22Rv1 (cell line): ENCODE measurements at regions not wholly inside any gene's neighbourhood (a gene's known extent, or its start where the extent isn't known, plus 50 kb on each side); places are given as distances from the start of the nearest gene placed in this dataset.
"Not testable (repeated sequence)": the region's sequence is repeated elsewhere in the genome, so short reads cannot be mapped to it uniquely, and the experiment has no call there.

Experiments
- H3K27ac ChIP-seq: fragments of 450-650 bp; 2 replicates; pipeline ENCODE4 v1.5.1; 2017
- ZFX ChIP-seq: fragments of 450-650 bp; IDR thresholded peaks from 2 replicates; pipeline ENCODE4 v1.6.1; 2017; ENCODE audit warnings: antibody characterized with exemption, borderline replicate concordance
- TF ChIP-seq, protein P1 (sequence below): fragments of 450-650 bp; IDR thresholded peaks from 2 replicates; pipeline ENCODE4 v1.5.1; 2017; ENCODE audit warnings: mild to moderate bottlenecking

DNA sequence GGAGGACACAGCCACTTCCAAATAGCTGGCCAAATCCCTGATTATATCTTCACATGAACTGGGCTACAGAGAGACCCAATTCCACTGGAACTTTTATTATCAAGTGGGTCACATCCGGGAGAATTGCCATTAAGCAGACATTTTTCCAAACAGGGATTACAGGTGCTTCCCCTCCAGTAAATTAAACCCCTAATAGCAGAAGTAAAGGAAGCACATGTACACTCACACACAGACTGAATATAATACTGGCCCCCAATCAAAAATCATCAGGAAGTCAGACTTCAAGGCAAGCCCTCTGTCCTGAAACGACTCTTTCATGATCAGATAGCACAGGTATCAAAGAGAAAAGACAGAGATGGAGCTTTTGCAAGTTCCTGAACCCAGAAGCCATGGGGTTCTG, 118.6 kb upstream of the PPP2R5A start:
- TF ChIP-seq, protein P1, sequence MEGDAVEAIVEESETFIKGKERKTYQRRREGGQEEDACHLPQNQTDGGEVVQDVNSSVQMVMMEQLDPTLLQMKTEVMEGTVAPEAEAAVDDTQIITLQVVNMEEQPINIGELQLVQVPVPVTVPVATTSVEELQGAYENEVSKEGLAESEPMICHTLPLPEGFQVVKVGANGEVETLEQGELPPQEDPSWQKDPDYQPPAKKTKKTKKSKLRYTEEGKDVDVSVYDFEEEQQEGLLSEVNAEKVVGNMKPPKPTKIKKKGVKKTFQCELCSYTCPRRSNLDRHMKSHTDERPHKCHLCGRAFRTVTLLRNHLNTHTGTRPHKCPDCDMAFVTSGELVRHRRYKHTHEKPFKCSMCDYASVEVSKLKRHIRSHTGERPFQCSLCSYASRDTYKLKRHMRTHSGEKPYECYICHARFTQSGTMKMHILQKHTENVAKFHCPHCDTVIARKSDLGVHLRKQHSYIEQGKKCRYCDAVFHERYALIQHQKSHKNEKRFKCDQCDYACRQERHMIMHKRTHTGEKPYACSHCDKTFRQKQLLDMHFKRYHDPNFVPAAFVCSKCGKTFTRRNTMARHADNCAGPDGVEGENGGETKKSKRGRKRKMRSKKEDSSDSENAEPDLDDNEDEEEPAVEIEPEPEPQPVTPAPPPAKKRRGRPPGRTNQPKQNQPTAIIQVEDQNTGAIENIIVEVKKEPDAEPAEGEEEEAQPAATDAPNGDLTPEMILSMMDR: no peak
- TF ChIP-seq ZFX: no peak
- H3K27ac ChIP-seq: no peak overlapping the region

DNA sequence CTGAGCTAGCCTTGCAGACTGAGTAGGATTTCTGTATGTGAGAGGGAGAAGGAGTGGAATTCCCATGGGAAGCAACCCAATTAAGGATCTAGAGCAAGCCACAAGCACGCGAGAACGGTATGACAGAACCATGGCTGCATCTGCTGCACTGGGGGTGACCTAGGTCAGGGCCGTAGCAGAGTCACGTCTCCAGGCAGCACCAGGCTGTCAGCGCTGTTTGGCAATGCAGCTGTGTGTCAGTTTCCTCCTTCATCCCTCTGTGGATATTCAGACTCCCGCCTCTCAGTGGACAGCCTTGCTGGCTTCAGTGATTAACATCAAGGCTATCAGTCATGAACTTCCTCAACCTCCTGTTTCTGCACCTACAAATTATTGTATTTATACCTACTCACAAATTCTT, 118.1 kb upstream of the PPP2R5A start:
- no peak overlapping the region for H3K27ac ChIP-seq
- TF ChIP-seq, protein P1: no peak
- no peak for TF ChIP-seq ZFX

DNA sequence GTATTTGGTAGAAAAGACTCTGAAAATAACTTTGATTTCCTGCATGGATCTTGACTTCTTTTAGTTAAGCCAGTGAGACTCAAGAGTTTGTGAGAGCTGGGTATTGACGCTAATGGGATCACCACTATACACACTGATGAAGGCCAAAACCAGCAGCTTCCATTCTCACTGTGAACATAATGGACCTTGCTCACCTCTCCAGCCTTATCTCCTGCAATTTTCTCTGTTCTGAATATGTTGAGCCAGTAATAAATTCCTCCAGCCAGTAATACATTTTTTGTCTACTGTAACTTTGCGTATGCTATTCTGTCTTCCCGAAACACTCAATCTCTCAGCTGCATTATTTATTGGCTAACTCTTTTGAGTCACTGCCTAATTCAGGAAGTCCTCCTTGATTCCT, 111.6 kb upstream of the PPP2R5A start:
- H3K27ac ChIP-seq: no peak overlapping the region
- TF ChIP-seq, protein P1: no peak
- no peak for TF ChIP-seq ZFX

DNA sequence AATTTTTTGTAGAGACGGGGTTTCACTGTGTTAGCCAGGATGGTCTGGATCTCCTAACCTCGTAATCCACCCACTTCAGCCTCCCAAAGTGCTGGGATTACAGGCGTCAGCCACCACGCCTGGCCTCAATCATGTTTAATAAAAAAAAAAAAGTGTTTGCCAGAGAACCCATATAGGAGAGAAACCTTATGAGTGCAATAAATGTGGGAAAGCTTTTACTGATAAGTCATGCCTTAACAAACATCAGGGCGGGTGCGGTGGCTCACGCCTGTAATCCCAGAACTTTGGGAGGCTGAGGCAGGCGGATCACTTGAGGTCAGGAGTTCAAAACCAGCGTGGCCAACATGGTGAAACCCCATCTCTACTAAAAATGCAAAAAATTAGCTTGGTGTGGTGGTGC, 110.9 kb upstream of the PPP2R5A start:
- H3K27ac ChIP-seq: not testable (repeated sequence)

DNA sequence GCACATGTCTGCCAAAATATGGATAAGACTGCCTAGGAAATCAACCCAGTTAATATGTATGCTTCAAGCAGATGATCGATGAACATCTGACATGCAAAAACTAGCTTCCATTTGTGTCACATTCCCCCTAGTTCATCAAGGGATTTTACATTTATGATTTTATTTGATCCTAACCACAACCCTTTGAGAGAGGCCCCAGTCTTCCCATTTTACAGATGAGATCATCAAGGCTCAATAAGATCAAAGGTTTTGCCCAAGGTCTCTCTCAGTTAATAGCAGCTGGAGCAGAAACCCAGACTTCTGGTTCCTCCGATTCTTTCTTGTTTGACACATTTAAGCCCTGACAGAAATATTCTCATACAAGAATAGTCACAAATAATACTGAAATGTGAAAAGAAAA, 107.7 kb upstream of the PPP2R5A start:
- no peak for TF ChIP-seq ZFX
- TF ChIP-seq, protein P1: no peak
- no peak overlapping the region for H3K27ac ChIP-seq

DNA sequence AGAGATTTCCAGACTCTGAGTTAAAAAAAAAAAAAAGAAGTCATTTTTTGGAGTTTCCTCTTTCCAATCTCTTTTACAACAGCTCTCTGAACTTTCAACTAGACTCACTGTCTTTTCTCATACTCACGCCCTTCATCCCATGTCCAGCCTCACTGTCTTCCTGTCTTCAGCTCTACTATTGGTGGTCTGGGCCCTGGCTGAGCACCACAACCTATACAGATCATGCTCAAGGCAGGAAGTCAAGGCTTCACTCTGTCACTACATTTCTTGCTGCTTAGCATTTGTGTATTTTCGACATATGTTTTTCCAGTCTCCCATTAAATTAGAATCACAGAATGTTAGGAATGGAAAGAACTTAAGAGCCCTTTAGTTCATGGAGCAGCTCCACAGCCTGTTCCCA, 106.4 kb upstream of the PPP2R5A start:
- H3K27ac ChIP-seq: no peak overlapping the region
- no peak for TF ChIP-seq ZFX
- TF ChIP-seq, protein P1: no peak

DNA sequence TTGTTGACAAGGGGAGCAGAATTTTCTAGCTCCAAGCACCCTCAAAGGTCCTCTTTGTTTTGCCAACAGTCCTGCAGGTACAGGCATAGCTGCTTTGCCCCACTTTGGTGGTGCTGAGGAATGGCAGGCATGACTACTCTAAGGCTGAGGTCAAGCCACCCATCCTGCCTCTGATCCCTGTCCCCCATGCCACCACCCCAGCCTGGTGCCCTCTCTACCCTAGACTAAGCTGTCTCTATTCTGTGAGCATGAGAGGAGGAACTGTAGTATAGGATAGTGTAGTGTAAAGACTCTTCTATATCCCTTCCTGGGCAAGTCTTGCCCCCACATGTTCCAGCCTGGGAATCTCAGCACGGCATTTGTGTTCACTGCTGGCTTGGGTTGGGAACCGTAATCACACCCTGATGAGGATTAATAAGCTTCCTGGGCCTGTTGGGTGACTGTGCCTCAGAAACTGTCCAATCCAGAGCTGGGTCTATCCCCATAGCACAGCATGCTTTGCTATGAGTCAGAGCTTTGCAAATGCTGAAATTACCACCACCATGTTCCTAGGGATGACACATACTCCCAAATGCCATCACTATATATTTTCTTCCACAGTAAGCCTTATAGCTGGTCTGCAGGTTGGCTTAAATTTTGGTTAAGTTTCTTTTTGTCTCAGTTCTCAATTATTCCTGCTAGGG, 105.7 kb upstream of the PPP2R5A start:
- TF ChIP-seq, protein P1: no peak
- no peak for TF ChIP-seq ZFX
- H3K27ac ChIP-seq: no peak overlapping the region
